ENCODE measurements at regions not wholly inside any gene's neighbourhood (a gene's known extent, or its start where the extent isn't known, plus 50 kb on each side); places are given as distances from the start of the nearest gene placed in this dataset.

GRCh38 chr2:35378791-35379190 lies 976.8 kb upstream of the CRIM1 start:
- DNase-seq (ENCODE audit: low read depth in 1 of 2, low spot score in 2 of 2) (no peak), FAIRE-seq (no peak)
- Histone ChIP-seq H2BK5ac (ENCODE audit: low read depth, low read length) (no peak overlapping the region), H3K23me2 (ENCODE audit: low read depth, low read length) (peaks cover 1% of the 10 kb centered on the region; the same call in 1 of the 2 replicates), H3K4ac (replicated peaks; ENCODE audit: insufficient read length, low read depth, low read length) (no peak overlapping the region), H3K18ac (ENCODE audit: extremely low read depth, low read length) (no peak overlapping the region), H3K4me1 (replicated peaks in 1 of 4; ENCODE audit: control insufficient read depth in 3 of 4, insufficient read depth in 4 of 4, low read length in 3 of 4) (no peaks in the 10 kb centered on the region), H3K79me1 (ENCODE audit: low read depth, low read length) (no peaks in the 10 kb centered on the region), H3K56ac (replicated peaks; ENCODE audit: insufficient read length, low read depth, low read length) (no peak overlapping the region), H3K4me3 (ENCODE audit: extremely low read depth in 1 of 4, insufficient read depth in 2 of 4, low read depth in 3 of 4, low read length in 4 of 4) (no peak overlapping the region), H2BK20ac (ENCODE audit: low read length) (no peak overlapping the region), H2AFZ (ENCODE audit: low read length) (no peak overlapping the region), H3K27me3 (replicated peaks in 1 of 4; ENCODE audit: control insufficient read depth in 3 of 4, extremely low read depth in 1 of 4, insufficient read depth in 3 of 4, low read length in 3 of 4) (no peaks in the 10 kb centered on the region), H4K5ac (ENCODE audit: insufficient read length, low read depth, low read length) (no peak overlapping the region), H3K9me3 (ENCODE audit: insufficient read depth in 2 of 2, low read depth in 1 of 2, low read length in 1 of 2) (0 out of 4 replicates have a peak, but pooled peaks cover 0 to 3% of the 10 kb centered on the region in 2 experiments), H2BK15ac (ENCODE audit: low read length) (no peak overlapping the region), H3K36me3 (ENCODE audit: control insufficient read depth in 2 of 4, insufficient read depth in 4 of 4, low read length in 3 of 4) (no peaks in the 10 kb centered on the region), H3K4me2 (ENCODE audit: insufficient read depth in 1 of 2, low read depth in 2 of 2, low read length in 2 of 2) (no peak overlapping the region), H3K9ac (replicated peaks in 1 of 4; ENCODE audit: extremely low read depth in 1 of 4, low read depth in 3 of 4, low read length in 3 of 4) (no peak overlapping the region), H2BK12ac (ENCODE audit: low read depth, low read length) (no peak overlapping the region), H3K79me2 (ENCODE audit: control insufficient read depth in 1 of 2, insufficient read depth in 2 of 2, low read length in 2 of 2) (no peaks in the 10 kb centered on the region), H3K23ac (ENCODE audit: insufficient read length) (no peak overlapping the region), H4K8ac (ENCODE audit: extremely low read depth, insufficient read depth, low read length) (no peak overlapping the region), H4K20me1 (replicated peaks in 1 of 2; ENCODE audit: control insufficient read depth in 1 of 2, insufficient read depth in 2 of 2, low read length in 2 of 2) (no peaks in the 10 kb centered on the region), H4K91ac (replicated peaks; ENCODE audit: insufficient read length, low read length) (no peak overlapping the region), H2BK120ac (replicated peaks; ENCODE audit: low read depth, low read length) (no peak overlapping the region), H2AK5ac (ENCODE audit: low read depth, low read length) (no peak overlapping the region), H3K14ac (ENCODE audit: insufficient read length) (no peak overlapping the region), H3K27ac (ENCODE audit: low read depth, low read length) (no peak overlapping the region)
- 82% methylated on average over 1 of the region's 1 CpG; no CpG with 5 or more reads in 1 of the 2 experiments for WGBS, 2 experiments (ENCODE audit: extremely low coverage in 1 of 2, insufficient coverage in 1 of 2, insufficient read length in 1 of 2, insufficient replicate concordance in 2 of 2, low coverage in 1 of 2, low lambda C conversion rate in 2 of 2, missing lambda C conversion rate in 1 of 2)
- no peak for TF ChIP-seq GABPA (IDR thresholded peaks at IDR 0.05; ENCODE audit: borderline replicate concordance, insufficient read depth, low read length)
- no peak for TF ChIP-seq KDM4A (IDR thresholded peaks at IDR 0.05; ENCODE audit: low read depth, low read length, severe bottlenecking)
- TF ChIP-seq SIN3A (conservative IDR thresholded peaks at IDR 0.05 in 1 of 2, IDR thresholded peaks at IDR 0.05 in 1 of 2; ENCODE audit: low read depth in 1 of 2, low read length in 2 of 2): no peak
- TF ChIP-seq JUND (IDR thresholded peaks at IDR 0.05; ENCODE audit: low read length): no peak
- TF ChIP-seq KDM1A (IDR thresholded peaks at IDR 0.05; ENCODE audit: borderline replicate concordance, low read length): no peak
- no peak for TF ChIP-seq E2F6 (IDR thresholded peaks at IDR 0.05)
- CTCF ChIA-PET (ENCODE audit: partially characterized antibody): interaction anchor here (0.7 kb wide), 1 partner anchor 20 kb away, joined by 3 read pairs; no protein-coding TSS in a partner anchor
- POLR2A ChIA-PET (ENCODE audit: partially characterized antibody): no interaction called here

All from H1 (cell line).